ENCODE measurements at regions not wholly inside any gene's neighbourhood (a gene's known extent, or its start where the extent isn't known, plus 50 kb on each side); places are given as distances from the start of the nearest gene placed in this dataset.
"Not testable (repeated sequence)": the region's sequence is repeated elsewhere in the genome, so short reads cannot be mapped to it uniquely, and the experiment has no call there.

- DNase-seq: no peak
These were observed 80.1 kb upstream of the TSC22D2 start for GRCh38 chr3:150327678-150328653.

GRCh38 chr3:150324788-150325187 is 83.3 kb upstream of the TSC22D2 start:
- no peak for DNase-seq

GRCh38 chr3:150324245-150324644 is 83.9 kb upstream of the TSC22D2 start:
- DNase-seq: no peak

GRCh38 chr3:150323770-150324169 is 84.3 kb upstream of the TSC22D2 start:
- no peak for DNase-seq

GRCh38 chr3:150323091-150323490 is 85.0 kb upstream of the TSC22D2 start:
- not testable (repeated sequence) for DNase-seq

GRCh38 chr3:150320971-150321370 is 87.1 kb upstream of the TSC22D2 start:
- DNase-seq: not testable (repeated sequence)

- DNase-seq: no peak
These were observed 88.2 kb upstream of the TSC22D2 start for GRCh38 chr3:150319900-150320299.

GRCh38 chr3:150317469-150317868 is 90.6 kb upstream of the TSC22D2 start:
- no peak for DNase-seq

- DNase-seq: no peak
These were observed 92.4 kb upstream of the TSC22D2 start for GRCh38 chr3:150315721-150316120.

GRCh38 chr3:150314248-150315004 is 93.7 kb upstream of the TSC22D2 start:
- no peak for DNase-seq

GRCh38 chr3:150312018-150312657 is 96.0 kb upstream of the TSC22D2 start:
- no peak for DNase-seq

- DNase-seq: no peak
These were observed 96.9 kb upstream of the TSC22D2 start for GRCh38 chr3:150311156-150311555.

GRCh38 chr3:150309557-150309956 is 98.5 kb upstream of the TSC22D2 start:
- DNase-seq: no peak

GRCh38 chr3:150309257-150309542 is 98.9 kb upstream of the TSC22D2 start:
- no peak for DNase-seq

- DNase-seq: no peak
These were observed 99.4 kb upstream of the TSC22D2 start for GRCh38 chr3:150308481-150309256.

- no peak for DNase-seq
These were observed 100.1 kb upstream of the TSC22D2 start for GRCh38 chr3:150308037-150308319.

GRCh38 chr3:150307311-150308036 is 100.6 kb upstream of the TSC22D2 start:
- no peak for DNase-seq

- no peak for DNase-seq
These were observed 101.2 kb upstream of the TSC22D2 start for GRCh38 chr3:150306906-150307305.

GRCh38 chr3:150306083-150306482 is 102.0 kb upstream of the TSC22D2 start:
- no peak for DNase-seq

GRCh38 chr3:150303768-150304167 is 104.3 kb upstream of the TSC22D2 start:
- no peak for DNase-seq

GRCh38 chr3:150302246-150302645 is 105.9 kb upstream of the TSC22D2 start:
- DNase-seq: no peak

- DNase-seq: no peak
These were observed 107.1 kb upstream of the TSC22D2 start for GRCh38 chr3:150300852-150301517.
